ENCODE measurements at regions not wholly inside any gene's neighbourhood (a gene's known extent, or its start where the extent isn't known, plus 50 kb on each side); places are given as distances from the start of the nearest gene placed in this dataset.

- TF ChIP-seq, protein P1, sequence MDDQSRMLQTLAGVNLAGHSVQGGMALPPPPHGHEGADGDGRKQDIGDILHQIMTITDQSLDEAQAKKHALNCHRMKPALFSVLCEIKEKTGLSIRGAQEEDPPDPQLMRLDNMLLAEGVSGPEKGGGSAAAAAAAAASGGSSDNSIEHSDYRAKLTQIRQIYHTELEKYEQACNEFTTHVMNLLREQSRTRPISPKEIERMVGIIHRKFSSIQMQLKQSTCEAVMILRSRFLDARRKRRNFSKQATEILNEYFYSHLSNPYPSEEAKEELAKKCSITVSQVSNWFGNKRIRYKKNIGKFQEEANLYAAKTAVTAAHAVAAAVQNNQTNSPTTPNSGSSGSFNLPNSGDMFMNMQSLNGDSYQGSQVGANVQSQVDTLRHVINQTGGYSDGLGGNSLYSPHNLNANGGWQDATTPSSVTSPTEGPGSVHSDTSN (IDR thresholded peaks at IDR 0.05) = no peak
- TF ChIP-seq CHD2 (IDR thresholded peaks at IDR 0.05; ENCODE audit: low read length, partially characterized antibody) (no peak), CTCF (IDR thresholded peaks at IDR 0.05) (no peak), GATA3 (IDR thresholded peaks at IDR 0.05; ENCODE audit: borderline replicate concordance) (no peak)
- TF ChIP-seq, protein P2, sequence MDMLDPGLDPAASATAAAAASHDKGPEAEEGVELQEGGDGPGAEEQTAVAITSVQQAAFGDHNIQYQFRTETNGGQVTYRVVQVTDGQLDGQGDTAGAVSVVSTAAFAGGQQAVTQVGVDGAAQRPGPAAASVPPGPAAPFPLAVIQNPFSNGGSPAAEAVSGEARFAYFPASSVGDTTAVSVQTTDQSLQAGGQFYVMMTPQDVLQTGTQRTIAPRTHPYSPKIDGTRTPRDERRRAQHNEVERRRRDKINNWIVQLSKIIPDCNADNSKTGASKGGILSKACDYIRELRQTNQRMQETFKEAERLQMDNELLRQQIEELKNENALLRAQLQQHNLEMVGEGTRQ (IDR thresholded peaks at IDR 0.05) = no peak
These were observed 1173.3 kb downstream of the GATA3 start for GRCh38 chr10:9227679-9228365.
